Nephron (organoid): ENCODE measurements at regions not wholly inside any gene's neighbourhood (a gene's known extent, or its start where the extent isn't known, plus 50 kb on each side); places are given as distances from the start of the nearest gene placed in this dataset.
A peak's percentile ranks its signal among the peaks of the same experiment; 100 is the strongest.

Source experiments
- H3K27ac Mint-ChIP-seq, 3 experiments: 2 replicates each; pipeline ENCODE4 v1.8.0; 2020; ENCODE audit warnings: mixed read lengths in 3 of 3, mild to moderate bottlenecking in 2 of 3, moderate library complexity in 1 of 3
- H3K27me3 Mint-ChIP-seq: 2 replicates; pipeline ENCODE4 v1.8.0; 2021; ENCODE audit warnings: low read depth, mild to moderate bottlenecking, moderate library complexity, mixed read lengths
- H3K36me3 Mint-ChIP-seq: 2 replicates; pipeline ENCODE4 v1.8.0; 2020; ENCODE audit warnings: low read depth, mixed read lengths
- H3K4me1 Mint-ChIP-seq: 2 replicates; pipeline ENCODE4 v1.8.0; 2020; ENCODE audit warnings: mixed read lengths
- H3K4me3 Mint-ChIP-seq, 3 experiments: 2 replicates each; pipeline ENCODE4 v1.8.0; 2020; ENCODE audit warnings: mild to moderate bottlenecking in 3 of 3, mixed read lengths in 3 of 3, moderate library complexity in 2 of 3
- H3K9me3 Mint-ChIP-seq: 2 replicates; pipeline ENCODE4 v1.8.0; 2020; ENCODE audit warnings: mixed read lengths
- TF ChIP-seq, protein P1 (sequence below), 3 experiments: fragments of 200-600 bp; sonication (generic); IDR thresholded peaks; one replicate each; pipeline ENCODE4 v1.5.0; 2021; ENCODE audit warnings: antibody characterized with exemption in 3 of 3; ENCODE audit not compliant: unreplicated experiment in 3 of 3

DNA sequence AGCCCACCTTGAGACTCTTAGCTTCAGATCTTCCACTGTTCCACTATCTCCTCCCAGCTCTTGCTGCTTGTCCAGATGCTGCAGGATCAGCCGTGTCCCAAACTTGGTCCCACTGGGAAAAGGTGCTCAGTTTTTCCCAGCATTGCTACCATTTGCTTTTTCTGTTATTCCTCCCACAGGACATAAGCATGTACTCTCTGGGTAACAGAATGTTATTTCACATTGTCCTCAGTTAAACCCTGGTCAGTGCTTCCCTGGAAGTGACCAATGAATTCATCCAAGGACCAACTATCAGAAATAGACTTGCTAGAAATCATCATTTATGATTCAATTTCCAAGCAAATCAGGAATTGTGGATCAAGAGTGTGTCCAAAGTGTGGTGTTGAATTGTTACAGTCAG, 179.2 kb upstream of the ZNF32 start:
- Mint-ChIP-seq H3K4me1 (peaks cover 7% of the 10 kb centered on the region), H3K36me3 (no peaks in the 10 kb centered on the region), H3K27ac (no peak overlapping the region), H3K4me3 (no peak overlapping the region), H3K27me3 (peaks cover 3% of the 10 kb centered on the region), H3K9me3 (peaks cover 19% of the 10 kb centered on the region)
- TF ChIP-seq, protein P1, sequence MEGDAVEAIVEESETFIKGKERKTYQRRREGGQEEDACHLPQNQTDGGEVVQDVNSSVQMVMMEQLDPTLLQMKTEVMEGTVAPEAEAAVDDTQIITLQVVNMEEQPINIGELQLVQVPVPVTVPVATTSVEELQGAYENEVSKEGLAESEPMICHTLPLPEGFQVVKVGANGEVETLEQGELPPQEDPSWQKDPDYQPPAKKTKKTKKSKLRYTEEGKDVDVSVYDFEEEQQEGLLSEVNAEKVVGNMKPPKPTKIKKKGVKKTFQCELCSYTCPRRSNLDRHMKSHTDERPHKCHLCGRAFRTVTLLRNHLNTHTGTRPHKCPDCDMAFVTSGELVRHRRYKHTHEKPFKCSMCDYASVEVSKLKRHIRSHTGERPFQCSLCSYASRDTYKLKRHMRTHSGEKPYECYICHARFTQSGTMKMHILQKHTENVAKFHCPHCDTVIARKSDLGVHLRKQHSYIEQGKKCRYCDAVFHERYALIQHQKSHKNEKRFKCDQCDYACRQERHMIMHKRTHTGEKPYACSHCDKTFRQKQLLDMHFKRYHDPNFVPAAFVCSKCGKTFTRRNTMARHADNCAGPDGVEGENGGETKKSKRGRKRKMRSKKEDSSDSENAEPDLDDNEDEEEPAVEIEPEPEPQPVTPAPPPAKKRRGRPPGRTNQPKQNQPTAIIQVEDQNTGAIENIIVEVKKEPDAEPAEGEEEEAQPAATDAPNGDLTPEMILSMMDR (IDR thresholded peaks at IDR 0.05; ENCODE audit: unreplicated experiment in 3 of 3), result no peak

DNA sequence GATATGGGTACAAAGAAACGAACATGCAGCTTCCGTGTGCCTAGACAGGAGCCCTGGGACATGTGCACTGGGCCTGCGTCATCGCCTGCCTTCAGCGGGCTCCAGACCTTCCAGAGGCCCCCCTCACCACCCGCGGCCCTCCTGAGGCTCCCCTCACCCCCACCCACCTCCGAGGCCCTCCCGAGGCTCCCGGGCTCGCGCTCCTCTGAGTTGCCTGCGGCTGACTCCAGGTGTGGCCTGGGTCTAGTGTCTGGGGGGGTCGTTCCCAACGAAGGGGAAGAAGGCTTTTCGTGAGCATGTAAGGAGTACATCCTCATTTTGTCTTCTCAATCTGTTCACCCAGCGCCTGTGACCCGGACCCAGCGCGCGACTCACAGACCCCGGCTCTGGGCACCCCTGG, 177.3 kb upstream of the ZNF32 start:
- Mint-ChIP-seq H3K27ac (no peak overlapping the region), H3K27me3 (peaks cover 9% of the 10 kb centered on the region), H3K4me1 (peaks cover 17% of the 10 kb centered on the region), H3K9me3 (peaks cover 14% of the 10 kb centered on the region), H3K4me3 (no peak overlapping the region), H3K36me3 (no peaks in the 10 kb centered on the region)
- TF ChIP-seq, protein P1 (IDR thresholded peaks at IDR 0.05; ENCODE audit: unreplicated experiment in 3 of 3), result no peak

DNA sequence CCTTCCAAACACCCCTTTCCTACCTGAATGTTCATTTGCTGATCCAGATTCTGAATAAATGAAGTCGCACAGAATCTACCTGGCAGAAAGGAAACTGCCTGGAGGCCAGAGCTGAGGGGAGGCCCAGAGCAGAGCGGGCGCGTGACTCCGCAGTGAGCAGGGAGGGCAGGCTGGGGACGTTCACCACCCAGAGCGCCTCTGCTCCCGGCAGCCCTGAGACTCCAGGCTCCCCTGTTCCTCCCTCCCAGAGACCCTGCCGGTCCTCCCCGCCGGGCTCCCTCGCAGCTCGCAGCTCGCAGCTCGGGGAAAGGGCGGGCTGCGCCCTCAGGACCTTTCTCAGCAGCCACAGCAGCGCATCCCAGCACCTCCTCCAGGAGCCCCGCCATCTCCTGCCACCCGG, 176.7 kb upstream of the ZNF32 start:
- peaks cover 14% of the 10 kb centered on the region for H3K9me3 Mint-ChIP-seq
- peaks cover 12% of the 10 kb centered on the region for H3K27me3 Mint-ChIP-seq
- no peak overlapping the region for H3K27ac Mint-ChIP-seq
- H3K4me1 Mint-ChIP-seq, result peaks cover 17% of the 10 kb centered on the region
- no peak overlapping the region for H3K4me3 Mint-ChIP-seq
- H3K36me3 Mint-ChIP-seq, result no peaks in the 10 kb centered on the region
- TF ChIP-seq, protein P1 (IDR thresholded peaks at IDR 0.05; ENCODE audit: unreplicated experiment in 3 of 3), result no peak

DNA sequence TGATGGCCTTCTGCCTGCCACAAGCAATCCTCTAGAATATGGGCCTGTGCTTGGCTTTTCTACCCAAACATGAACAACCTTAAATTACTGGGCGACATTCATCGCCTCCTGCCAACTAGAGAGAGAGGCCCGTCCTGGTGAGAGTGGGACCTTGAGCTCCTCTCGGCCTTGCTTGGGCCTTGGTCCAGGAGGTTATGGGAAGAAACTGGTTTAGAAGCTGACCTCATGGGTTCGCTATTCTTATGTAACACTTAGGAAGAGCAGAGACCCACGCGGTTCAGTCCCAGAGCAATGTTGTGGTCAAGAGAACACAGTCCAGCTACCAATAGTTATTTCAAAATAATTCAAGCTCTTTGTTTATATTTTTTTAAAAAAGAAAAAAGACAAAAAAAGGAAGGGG, 176.3 kb upstream of the ZNF32 start:
- no peak overlapping the region for H3K4me3 Mint-ChIP-seq
- H3K27ac Mint-ChIP-seq, result no peak overlapping the region

DNA sequence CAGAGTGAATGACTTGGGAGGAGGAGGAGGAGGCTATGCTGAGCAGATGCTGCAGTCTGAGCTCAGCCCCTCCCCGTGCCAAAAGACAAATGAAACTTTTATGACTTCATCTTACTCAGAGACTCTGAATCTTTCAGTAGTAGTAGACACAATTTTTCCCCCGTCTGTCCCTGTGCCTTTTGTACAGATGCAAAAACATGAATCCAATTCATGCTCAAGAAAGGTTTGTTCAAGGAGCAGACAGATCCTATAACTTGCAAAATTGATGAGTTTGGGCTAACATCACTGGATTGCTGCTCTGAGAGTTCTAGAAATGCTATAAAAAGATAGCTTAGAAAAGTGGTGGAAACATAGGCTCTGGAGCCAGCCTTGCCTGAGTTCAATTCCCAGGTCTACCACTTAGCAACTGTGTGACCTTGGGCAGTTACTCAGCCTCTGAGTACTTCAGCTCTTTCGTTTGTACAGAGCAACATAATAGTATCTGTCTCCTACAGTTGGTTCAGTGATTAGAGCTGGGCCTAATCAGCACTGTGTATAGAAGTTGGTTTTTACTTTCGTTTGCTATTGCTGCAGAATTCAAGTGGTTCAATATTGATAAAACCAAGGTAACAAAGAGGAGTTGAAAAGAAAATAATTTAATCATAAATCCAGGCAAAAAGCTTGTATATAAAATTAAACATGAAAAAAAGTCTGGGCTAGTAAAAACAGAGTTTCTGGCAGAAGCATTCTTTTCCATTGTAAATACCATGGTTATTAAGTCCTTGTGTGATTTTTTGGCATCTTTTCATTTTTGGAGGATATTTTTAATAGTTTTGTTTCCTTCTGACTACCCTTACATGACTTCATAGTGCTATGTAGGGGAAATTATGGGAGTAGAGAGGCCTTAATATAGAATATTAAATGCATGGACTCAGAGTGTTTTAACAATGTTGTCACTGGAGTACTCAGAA, 174.2 kb upstream of the ZNF32 start:
- H3K4me3 Mint-ChIP-seq, result no peak overlapping the region

More for the DNA sequence above, 176.3 kb upstream of the ZNF32 start:
- TF ChIP-seq, protein P1 (IDR thresholded peaks at IDR 0.05; ENCODE audit: unreplicated experiment in 3 of 3), result no peak
- Mint-ChIP-seq H3K9me3 (peaks cover 14% of the 10 kb centered on the region), H3K4me1 (peaks cover 21% of the 10 kb centered on the region), H3K27me3 (peaks cover 12% of the 10 kb centered on the region), H3K36me3 (no peaks in the 10 kb centered on the region)

More for the DNA sequence above, 174.2 kb upstream of the ZNF32 start:
- H3K4me1 Mint-ChIP-seq, result peaks cover 25% of the 10 kb centered on the region
- H3K36me3 Mint-ChIP-seq, result no peaks in the 10 kb centered on the region
- H3K27ac Mint-ChIP-seq, result peak overlapping the region; percentile 19 to 50 (median 50)
- H3K27me3 Mint-ChIP-seq, result peaks cover 12% of the 10 kb centered on the region
- H3K9me3 Mint-ChIP-seq, result peaks cover 4% of the 10 kb centered on the region
- TF ChIP-seq, protein P1 (IDR thresholded peaks at IDR 0.05; ENCODE audit: unreplicated experiment in 3 of 3), result no peak
